SK-N-SH treated with all-trans-retinoic acid at 6 μM for 48 hours (cell line): ENCODE measurements at regions not wholly inside any gene's neighbourhood (a gene's known extent, or its start where the extent isn't known, plus 50 kb on each side); places are given as distances from the start of the nearest gene placed in this dataset.

Source experiments
- ARNTL ChIP-seq: fragments of 450-650 bp; formaldehyde crosslinking; IDR thresholded peaks from 2 replicates; pipeline ENCODE4 v1.5.0; 2020; ENCODE audit warnings: low read depth, mild to moderate bottlenecking, moderate library complexity, borderline replicate concordance
- CREB5 ChIP-seq: fragments of 250-450 bp; sonication (Bioruptor Pico); IDR thresholded peaks from 2 replicates; pipeline ENCODE4 v1.5.1; 2020; ENCODE audit warnings: low read depth, mild to moderate bottlenecking, moderate library complexity
- CSDC2 ChIP-seq: fragments of 250-450 bp; sonication (Bioruptor Pico); IDR thresholded peaks from 2 replicates; pipeline ENCODE4 v1.5.0; 2020; ENCODE audit warnings: mild to moderate bottlenecking, moderate library complexity
- ISL1 ChIP-seq: fragments of 250-450 bp; sonication (Bioruptor Pico); IDR thresholded peaks from 2 replicates; pipeline ENCODE4 v2.1.2; 2022; ENCODE audit warnings: mild to moderate bottlenecking, moderate library complexity
- OSR1 ChIP-seq: fragments of 250-450 bp; sonication (Bioruptor Pico); IDR thresholded peaks from 2 replicates; pipeline ENCODE4 v1.8.0; 2022; ENCODE audit warnings: moderate library complexity, mild to moderate bottlenecking, inconsistent platforms
- PATZ1 ChIP-seq: fragments of 250-450 bp; sonication (Bioruptor Pico); IDR thresholded peaks from 2 replicates; pipeline ENCODE4 v1.8.0; 2020; ENCODE audit warnings: mild to moderate bottlenecking, moderate library complexity, borderline replicate concordance
- PPARA ChIP-seq: fragments of 250-450 bp; sonication (Bioruptor Pico); IDR thresholded peaks from 2 replicates; pipeline ENCODE4 v1.5.0; 2020; ENCODE audit warnings: mild to moderate bottlenecking, borderline replicate concordance
- RARB ChIP-seq: fragments of 250-450 bp; sonication (Bioruptor Pico); IDR thresholded peaks from 2 replicates; pipeline ENCODE4 v1.8.0; 2021; ENCODE audit warnings: mild to moderate bottlenecking, moderate library complexity
- SNAI2 ChIP-seq: fragments of 250-450 bp; sonication (Bioruptor Pico); IDR thresholded peaks from 2 replicates; pipeline ENCODE4 v1.5.0; 2020; ENCODE audit warnings: mild to moderate bottlenecking, moderate library complexity
- TSHZ2 ChIP-seq: fragments of 250-450 bp; sonication (Bioruptor Pico); IDR thresholded peaks from 2 replicates; pipeline ENCODE4 v1.5.0; 2020; ENCODE audit warnings: mild to moderate bottlenecking, moderate library complexity
- ZC3H10 ChIP-seq: fragments of 250-450 bp; sonication (Bioruptor Pico); IDR thresholded peaks from 2 replicates; pipeline ENCODE4 v1.5.1; 2021; ENCODE audit warnings: mild to moderate bottlenecking, moderate library complexity
- ZFP30 ChIP-seq: fragments of 450-650 bp; formaldehyde crosslinking; IDR thresholded peaks from 2 replicates; pipeline ENCODE4 v1.5.0; 2022; ENCODE audit warnings: mild to moderate bottlenecking, moderate library complexity
- ZNF565 ChIP-seq: fragments of 450-650 bp; formaldehyde crosslinking; conservative IDR thresholded peaks from 2 replicates; pipeline ENCODE4 v1.5.0; 2020; ENCODE audit warnings: low read depth, mild to moderate bottlenecking, moderate library complexity
- ZNF70 ChIP-seq: fragments of 450-650 bp; formaldehyde crosslinking; IDR thresholded peaks from 2 replicates; pipeline ENCODE4 v1.5.0; 2020; ENCODE audit warnings: mild to moderate bottlenecking, moderate library complexity

GRCh38 chr11:32259641-32260081 lies 168.8 kb downstream of the RCN1 start:
- no peak for TF ChIP-seq ZNF565 (CRISPR knock-in tag)
- TF ChIP-seq ZC3H10 (CRISPR knock-in tag), result no peak
- TF ChIP-seq TSHZ2 (CRISPR knock-in tag), result no peak
- TF ChIP-seq PATZ1 (CRISPR knock-in tag), result no peak
- TF ChIP-seq PPARA (CRISPR knock-in tag), result no peak
- TF ChIP-seq ISL1 (CRISPR knock-in tag), result no peak
- no peak for TF ChIP-seq RARB (CRISPR knock-in tag)
- no peak for TF ChIP-seq ARNTL
- TF ChIP-seq OSR1 (CRISPR knock-in tag), result no peak
- no peak for TF ChIP-seq ZNF70
- no peak for TF ChIP-seq CSDC2 (CRISPR knock-in tag)
- TF ChIP-seq CREB5 (CRISPR knock-in tag), result no peak
- TF ChIP-seq SNAI2 (CRISPR knock-in tag), result no peak
- no peak for TF ChIP-seq ZFP30
